SHP77 treated with DMSO at 0.1 percent for 48 hours (cell line): ENCODE measurements at regions not wholly inside any gene's neighbourhood (a gene's known extent, or its start where the extent isn't known, plus 50 kb on each side); places are given as distances from the start of the nearest gene placed in this dataset.
"Not testable (repeated sequence)": the region's sequence is repeated elsewhere in the genome, so short reads cannot be mapped to it uniquely, and the experiment has no call there.

ENCODE experiments used
- DNase-seq: peaks from one replicate; lab custom pipeline; 2025; lab: John Stamatoyannopoulos, UW

DNA sequence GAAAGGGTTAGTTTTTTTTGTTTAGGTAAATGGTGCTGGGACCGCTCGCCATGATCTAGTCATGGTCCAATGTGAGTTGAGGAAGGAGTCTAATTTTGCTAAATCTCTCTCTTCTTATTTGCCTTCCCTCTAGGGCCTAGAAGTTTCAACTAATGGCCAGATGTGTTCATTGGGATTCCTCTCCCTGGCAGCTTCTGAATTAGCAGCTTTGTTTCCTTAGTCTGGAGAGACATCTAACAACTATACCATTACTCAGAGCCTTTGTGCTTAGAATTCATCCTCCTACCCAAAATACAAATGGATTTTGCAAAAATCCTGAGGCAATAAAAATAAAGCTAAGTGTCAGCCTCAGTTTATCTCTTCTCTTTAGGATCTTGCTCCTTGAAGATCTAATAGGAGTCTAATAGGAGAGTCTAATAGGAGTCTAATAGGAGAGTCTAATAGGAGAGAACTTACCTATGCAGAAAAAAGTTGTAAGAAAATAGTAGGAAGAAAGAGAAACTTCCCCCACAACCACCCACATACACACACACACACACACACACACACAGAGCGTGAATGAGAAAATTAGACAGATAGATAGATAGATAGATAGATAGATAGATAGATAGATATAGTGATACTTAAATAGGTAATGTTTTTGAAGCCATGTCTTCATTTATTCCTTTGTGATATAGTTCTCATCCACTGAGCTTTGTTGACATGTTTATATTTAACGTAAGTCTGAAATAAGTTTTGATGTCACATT lies 980.5 kb upstream of the CNTN5 start:
- DNase-seq: no peak

- DNase-seq: no peak
Observed at GRCh38 chr11:98047647-98048046, 973.1 kb upstream of the CNTN5 start.

DNA sequence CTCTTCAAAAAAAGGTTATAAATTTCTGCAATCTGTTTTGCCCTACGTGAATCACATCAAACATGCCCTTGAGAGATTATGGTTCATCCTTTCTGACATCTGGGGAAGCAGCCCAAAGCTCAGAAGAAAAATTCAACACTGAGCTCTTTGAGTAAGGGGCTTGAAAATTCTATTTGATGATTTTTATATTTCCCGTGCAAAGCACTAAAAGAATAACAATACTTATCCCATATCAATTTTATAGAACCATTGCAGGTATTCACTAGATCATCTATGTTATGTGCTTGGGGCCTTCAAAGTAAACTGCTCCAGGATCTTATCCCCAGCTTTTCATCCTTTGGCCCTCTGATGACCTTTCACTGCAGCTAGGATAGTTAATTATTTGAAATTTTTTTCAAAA lies 966.9 kb upstream of the CNTN5 start:
- DNase-seq: no peak

- no peak for DNase-seq
Observed at GRCh38 chr11:98056945-98057344, 963.8 kb upstream of the CNTN5 start.

DNA sequence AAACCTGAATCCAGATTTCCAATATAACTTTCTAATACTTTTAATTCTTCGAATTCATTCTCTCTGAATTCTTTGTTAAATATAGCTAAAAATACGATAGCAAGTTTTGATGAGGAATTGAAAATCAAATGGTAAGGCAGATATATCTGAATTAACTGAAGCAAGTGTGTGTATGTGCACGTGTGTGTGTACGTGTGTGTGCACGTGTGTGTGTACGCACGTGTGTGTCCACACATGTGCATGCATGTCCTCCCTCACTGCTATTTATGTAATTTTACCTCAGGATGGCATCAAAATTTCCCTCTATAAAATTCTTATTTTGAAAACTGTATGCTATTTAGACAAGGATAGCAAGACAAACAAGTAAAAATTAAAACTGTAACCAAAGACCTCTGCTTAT lies 961.3 kb upstream of the CNTN5 start:
- no peak for DNase-seq

DNA sequence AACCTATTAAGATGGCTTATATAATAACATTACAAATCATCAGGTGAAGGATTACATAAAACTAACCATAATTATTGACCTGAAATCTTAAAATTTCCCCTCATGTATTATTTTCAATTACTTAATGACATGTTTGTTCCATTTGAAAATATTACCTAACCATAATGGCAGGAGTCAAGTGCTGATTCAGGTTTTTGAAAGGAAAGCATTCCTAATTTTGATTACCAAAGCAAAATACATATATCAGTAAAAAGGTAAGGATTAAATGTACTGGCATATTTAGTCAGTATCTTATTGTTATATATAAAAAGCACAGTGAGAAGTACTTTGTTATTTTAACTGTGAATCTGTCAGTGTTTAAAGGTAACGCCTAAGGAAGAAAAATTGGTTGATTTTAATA lies 960.0 kb upstream of the CNTN5 start:
- DNase-seq: no peak

- no peak for DNase-seq
Observed at GRCh38 chr11:98061858-98062257, 958.9 kb upstream of the CNTN5 start.

GRCh38 chr11:98062714-98063113 lies 958.0 kb upstream of the CNTN5 start:
- DNase-seq: no peak

DNA sequence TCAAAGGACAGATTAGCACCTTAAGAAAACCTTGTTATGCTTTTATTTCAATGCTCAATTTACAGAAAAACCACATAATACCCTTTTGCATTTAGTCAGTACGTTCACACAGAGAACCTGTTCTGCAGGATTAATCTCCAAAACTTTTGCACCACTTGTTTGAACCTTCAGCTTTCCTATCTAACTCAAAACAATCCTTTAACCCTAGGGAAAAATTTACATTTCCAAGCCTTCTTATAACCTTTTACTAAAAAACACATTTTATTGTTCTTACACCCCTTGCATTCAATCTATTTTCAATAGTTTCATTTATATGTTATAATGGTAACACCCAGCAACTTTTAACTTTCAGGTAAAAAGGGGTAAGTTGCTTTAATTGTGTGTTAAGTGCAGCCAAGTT lies 952.5 kb upstream of the CNTN5 start:
- DNase-seq: no peak

DNA sequence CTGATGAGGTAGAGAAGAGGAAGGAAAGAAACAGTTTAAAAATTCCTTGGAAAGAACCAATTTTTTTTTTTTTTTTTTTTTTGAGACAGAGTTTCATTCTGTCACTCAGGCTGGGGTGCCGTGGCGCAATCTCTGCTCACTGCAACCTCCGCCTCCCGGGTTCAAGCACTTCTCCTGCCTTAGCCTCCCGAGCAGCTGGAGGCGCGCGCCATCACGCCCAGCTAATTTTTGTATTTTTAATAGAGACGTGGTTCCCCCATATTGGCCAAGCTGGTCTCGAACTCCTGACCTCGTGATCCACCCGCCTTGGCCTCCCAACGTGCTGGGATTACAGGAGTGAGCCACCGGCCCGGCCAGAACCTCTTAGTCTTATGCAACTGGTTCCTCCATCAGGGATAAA lies 951.6 kb upstream of the CNTN5 start:
- not testable (repeated sequence) for DNase-seq

- DNase-seq: no peak
Observed at GRCh38 chr11:98069861-98070260, 950.9 kb upstream of the CNTN5 start.

DNA sequence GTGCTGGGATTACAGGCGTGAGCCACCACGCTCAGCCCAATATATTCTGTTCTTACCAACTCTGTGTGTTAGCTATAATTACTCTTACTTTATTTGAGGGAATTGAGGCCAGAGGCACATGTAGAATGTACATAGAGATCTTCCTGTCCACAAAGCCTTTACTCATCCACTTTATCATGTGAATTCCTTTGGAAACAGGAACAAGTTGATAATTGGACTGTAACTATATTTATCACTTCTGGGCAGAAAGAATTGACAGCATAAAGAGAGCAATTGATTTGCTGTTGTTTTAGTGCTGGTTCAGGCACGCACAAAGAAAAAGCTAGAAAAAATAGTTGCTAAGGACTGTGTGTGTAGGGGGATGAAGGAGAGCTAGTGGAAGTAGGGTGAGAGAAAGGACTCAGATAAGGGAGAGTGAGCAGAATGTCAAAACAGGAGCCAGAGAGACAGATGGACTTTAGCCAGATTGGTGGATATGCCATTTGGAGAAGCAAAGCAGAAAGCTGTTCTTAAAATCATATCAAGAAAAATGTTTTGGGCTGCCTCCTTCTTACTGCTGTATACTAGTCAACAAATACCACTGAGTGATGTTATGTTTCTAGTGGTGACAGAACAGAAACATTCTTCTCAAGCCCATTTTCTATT lies 929.8 kb upstream of the CNTN5 start:
- no peak for DNase-seq

GRCh38 chr11:98099371-98099770 lies 921.4 kb upstream of the CNTN5 start:
- no peak for DNase-seq

GRCh38 chr11:98100689-98101088 lies 920.1 kb upstream of the CNTN5 start:
- DNase-seq: no peak

- no peak for DNase-seq
Observed at GRCh38 chr11:98101329-98101728, 919.4 kb upstream of the CNTN5 start.

DNA sequence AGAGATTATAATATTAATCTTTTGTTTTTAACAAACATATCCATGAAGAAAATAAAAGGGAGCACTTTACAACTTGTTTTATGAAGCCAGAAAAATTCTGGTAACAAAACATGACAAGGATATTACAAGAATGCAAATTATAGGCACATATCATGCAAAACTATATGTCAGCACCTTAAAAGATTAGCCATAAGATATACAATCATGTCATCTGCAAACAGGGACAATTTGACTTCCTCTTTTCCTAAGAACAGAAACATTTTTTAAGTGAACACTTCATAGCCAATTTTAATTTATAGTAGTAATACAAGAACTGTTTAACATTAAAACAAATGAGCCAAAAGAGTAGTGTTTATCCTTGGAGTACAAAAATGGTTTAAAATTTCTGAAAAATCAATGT lies 916.5 kb upstream of the CNTN5 start:
- DNase-seq: no peak

GRCh38 chr11:98107736-98108135 lies 913.0 kb upstream of the CNTN5 start:
- peak; percentile 79 for DNase-seq

GRCh38 chr11:98110030-98110429 lies 910.7 kb upstream of the CNTN5 start:
- DNase-seq: no peak

DNA sequence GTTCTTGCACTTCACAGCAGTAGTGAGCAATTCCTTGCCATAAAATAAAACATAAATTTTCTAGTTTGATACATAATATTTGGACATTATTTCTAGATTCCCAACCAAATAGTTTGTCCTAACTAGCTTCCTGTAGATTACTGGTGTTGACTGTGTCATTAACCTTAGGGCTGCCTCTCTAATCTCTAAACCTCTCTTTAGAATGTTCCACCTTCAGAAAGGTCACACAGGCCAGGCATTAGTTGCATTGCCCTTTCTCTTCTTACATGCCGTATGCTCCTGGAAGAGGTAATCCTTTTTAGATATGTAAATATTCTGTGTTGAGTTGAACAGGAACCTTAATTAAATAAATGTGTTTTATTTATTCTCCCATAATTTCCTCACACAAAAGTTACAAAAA lies 904.9 kb upstream of the CNTN5 start:
- no peak for DNase-seq

DNA sequence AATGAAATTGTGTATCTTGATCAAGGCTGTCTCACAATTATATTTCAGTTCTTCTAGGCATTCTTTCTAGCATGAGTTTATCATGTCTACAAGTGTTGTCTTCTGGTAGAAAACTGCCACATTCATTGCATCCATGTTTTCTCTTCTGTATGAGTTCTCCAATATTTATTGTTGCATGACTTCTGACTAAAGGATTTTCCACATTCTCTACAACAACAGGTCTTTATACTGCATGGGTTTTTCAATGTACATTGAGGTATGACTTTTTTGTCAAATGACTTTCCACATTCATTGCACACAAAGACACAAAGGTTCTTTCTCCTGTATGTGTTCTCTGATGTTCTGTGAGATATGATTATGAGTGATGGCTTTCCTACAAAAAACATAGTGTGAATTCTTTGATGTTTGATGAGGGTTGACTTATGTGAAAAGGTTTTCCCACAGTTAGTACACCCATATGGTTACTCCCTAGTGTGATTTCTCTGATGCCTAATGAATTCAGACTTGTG lies 890.6 kb upstream of the CNTN5 start:
- DNase-seq: no peak

DNA sequence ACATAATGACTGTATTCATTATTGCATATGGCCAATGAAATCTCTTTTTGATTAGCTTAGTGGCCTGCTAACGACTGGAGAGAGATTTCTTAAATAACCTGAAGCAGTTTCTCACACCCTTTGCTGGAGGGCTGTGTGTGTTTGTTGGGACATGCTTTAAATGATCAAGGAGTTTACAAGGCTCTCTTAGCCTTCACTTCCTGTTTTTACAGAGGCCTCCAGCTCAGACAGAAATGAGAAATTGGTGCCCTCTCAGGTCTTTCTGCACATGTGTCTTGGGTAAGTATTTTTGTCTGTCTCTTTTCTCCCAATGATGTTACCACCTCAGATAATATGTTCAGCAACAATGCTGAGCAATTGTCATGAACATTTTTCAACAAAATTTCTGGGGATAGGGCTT lies 884.4 kb upstream of the CNTN5 start:
- no peak for DNase-seq

GRCh38 chr11:98137437-98137836 lies 883.3 kb upstream of the CNTN5 start:
- no peak for DNase-seq

GRCh38 chr11:98143661-98144060 lies 877.1 kb upstream of the CNTN5 start:
- DNase-seq: no peak

DNA sequence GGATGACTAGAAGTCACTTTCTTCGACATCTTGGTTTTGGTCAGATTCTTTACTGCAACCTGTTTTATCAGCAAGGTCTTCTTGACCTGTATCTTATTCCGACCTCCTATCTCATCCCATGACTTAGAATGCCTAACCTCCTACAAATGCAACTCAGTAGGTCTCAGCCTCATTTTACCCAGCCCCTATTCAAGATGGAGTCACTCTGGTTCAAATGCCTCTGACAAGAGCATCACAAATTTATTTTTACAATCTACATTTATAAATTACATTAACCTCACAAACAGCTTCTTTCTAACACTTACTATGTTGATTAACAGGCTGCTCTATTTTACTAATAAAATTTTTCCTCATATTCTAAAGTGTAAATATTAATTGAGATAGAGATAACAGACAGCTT lies 867.0 kb upstream of the CNTN5 start:
- no peak for DNase-seq
